IMR-90 (cell line): ENCODE measurements at regions not wholly inside any gene's neighbourhood (a gene's known extent, or its start where the extent isn't known, plus 50 kb on each side); places are given as distances from the start of the nearest gene placed in this dataset.

ENCODE experiments used
- ATAC-seq: fragments of 200-7000 bp; cut with Tn5 transposase; 2 replicates; pipeline ENCODE4 v1.9.1; 2020; ENCODE audit warnings: low read depth, mild to moderate bottlenecking, moderate library complexity
- BruUV-seq: library from RNA; stranded (reverse); fragments of 400-500 nt; replicated peaks from 2 replicates; lab custom pipeline; 2021; lab: Mats Ljungman, UMichigan
- CTCF ChIA-PET: fragments of 300-600 bp; formaldehyde crosslinking; extraction: SDS; loops from one replicate; lab custom pipeline; 2021; ENCODE audit warnings: antibody characterized with exemption; lab: Yijun Ruan, JAX
- POLR2A ChIA-PET: fragments of 300-600 bp; sonication (Branson Sonifier 250); formaldehyde crosslinking; loops from one replicate; lab custom pipeline; 2022; ENCODE audit warnings: antibody characterized with exemption; ENCODE audit not compliant: unreplicated experiment; lab: Charles Lee
- DNase-seq: peaks from one replicate; pipeline ENCODE4 v3.0.0; 2013
- H2AFZ ChIP-seq: replicated peaks from 2 replicates; pipeline ENCODE3; 2013; ENCODE audit warnings: low read length, mild to moderate bottlenecking; ENCODE audit not compliant: poor library complexity
- H2AK5ac ChIP-seq: 2 replicates; pipeline ENCODE4 v1.6.1; 2013; ENCODE audit warnings: low read depth, low read length, inconsistent platforms
- H2AK9ac ChIP-seq: replicated peaks from 2 replicates; pipeline ENCODE3; 2013; ENCODE audit warnings: mild to moderate bottlenecking, low read depth, low read length, moderate library complexity; ENCODE audit not compliant: poor library complexity
- H2BK120ac ChIP-seq: 2 replicates; pipeline ENCODE4 v1.6.1; 2013; ENCODE audit warnings: low read depth, low read length, inconsistent platforms
- H2BK15ac ChIP-seq: 3 replicates; pipeline ENCODE4 v1.6.1; 2013; ENCODE audit warnings: low read depth, low read length, inconsistent platforms
- H2BK20ac ChIP-seq: 2 replicates; pipeline ENCODE4 v1.6.1; 2013; ENCODE audit warnings: low read depth, mild to moderate bottlenecking, inconsistent platforms, low read length, moderate library complexity
- H2BK5ac ChIP-seq: 2 replicates; pipeline ENCODE4 v1.6.1; 2013; ENCODE audit warnings: mild to moderate bottlenecking, low read depth, low read length, inconsistent platforms; ENCODE audit not compliant: poor library complexity, severe bottlenecking
- H3K14ac ChIP-seq: replicated peaks from 2 replicates; pipeline ENCODE4 v1.6.1; 2013; ENCODE audit warnings: low read depth, low read length, inconsistent platforms
- H3K18ac ChIP-seq: 2 replicates; pipeline ENCODE4 v1.6.1; 2013; ENCODE audit warnings: low read depth, low read length, control low read depth
- H3K23ac ChIP-seq: 2 replicates; pipeline ENCODE4 v1.6.1; 2013; ENCODE audit warnings: low read depth, low read length, inconsistent platforms
- H3K27ac ChIP-seq: 2 replicates; pipeline ENCODE4 v1.5.1; 2013; ENCODE audit warnings: mild to moderate bottlenecking, control low read depth, low read length; ENCODE audit not compliant: insufficient read depth
- H3K27me3 ChIP-seq: 2 replicates; pipeline ENCODE4 v1.6.1; 2013; ENCODE audit warnings: low read length; ENCODE audit not compliant: control insufficient read depth, insufficient read depth
- H3K36me3 ChIP-seq: 2 replicates; pipeline ENCODE4 v1.6.1; 2013; ENCODE audit warnings: low read length, mixed read lengths; ENCODE audit not compliant: control insufficient read depth, insufficient read depth
- H3K4ac ChIP-seq: 2 replicates; pipeline ENCODE4 v1.6.1; 2013; ENCODE audit warnings: low read depth, low read length, inconsistent platforms
- H3K4me1 ChIP-seq: 2 replicates; pipeline ENCODE4 v1.6.1; 2013; ENCODE audit warnings: low read length, mixed read lengths; ENCODE audit not compliant: control insufficient read depth, insufficient read depth
- H3K4me2 ChIP-seq: 2 replicates; pipeline ENCODE4 v1.6.1; 2013; ENCODE audit warnings: low read depth, mild to moderate bottlenecking, control low read depth, low read length, moderate library complexity
- H3K4me3 ChIP-seq: 2 replicates; pipeline ENCODE4 v1.5.1; 2013; ENCODE audit warnings: low read depth, mild to moderate bottlenecking, control low read depth, low read length, moderate library complexity; ENCODE audit not compliant: insufficient read depth
- H3K56ac ChIP-seq: 2 replicates; pipeline ENCODE4 v1.6.1; 2013; ENCODE audit warnings: low read length, inconsistent platforms; ENCODE audit not compliant: insufficient read depth; ENCODE audit errors: extremely low read depth
- H3K79me1 ChIP-seq, 2 experiments: 2 replicates each; pipeline ENCODE4 v1.6.1; 2013; ENCODE audit warnings: low read length in 2 of 2, inconsistent platforms in 1 of 2, low read depth in 1 of 2
- H3K9ac ChIP-seq: 2 replicates; pipeline ENCODE4 v1.6.1; 2013; ENCODE audit warnings: low read depth, low read length, control low read depth
- H3K9me1 ChIP-seq: 2 replicates; pipeline ENCODE4 v1.6.1; 2013; ENCODE audit warnings: low read length, inconsistent platforms; ENCODE audit not compliant: insufficient read depth
- H3K9me3 ChIP-seq: 2 replicates; pipeline ENCODE4 v1.6.1; 2013; ENCODE audit warnings: low read length; ENCODE audit not compliant: control insufficient read depth, insufficient read depth
- H4K20me1 ChIP-seq: 2 replicates; pipeline ENCODE4 v1.6.1; 2013; ENCODE audit warnings: low read length, inconsistent platforms; ENCODE audit not compliant: insufficient read depth
- H4K5ac ChIP-seq: 2 replicates; pipeline ENCODE4 v1.6.1; 2013; ENCODE audit warnings: mild to moderate bottlenecking, low read depth, low read length, control low read depth
- H4K8ac ChIP-seq, 2 experiments: 2 replicates each; pipeline ENCODE4 v1.6.1; 2013; ENCODE audit warnings: low read depth in 2 of 2, low read length in 2 of 2, control low read depth in 1 of 2, inconsistent platforms in 1 of 2
- H4K91ac ChIP-seq: 2 replicates; pipeline ENCODE4 v1.6.1; 2013; ENCODE audit warnings: low read depth, low read length, inconsistent platforms; ENCODE audit not compliant: insufficient read depth
- FOS ChIP-seq: fragments of 150-350 bp; IDR thresholded peaks from 2 replicates; pipeline ENCODE4 v1.6.1; 2016; ENCODE audit warnings: low read depth, low read length
- POLR2A ChIP-seq: IDR thresholded peaks from 2 replicates; pipeline ENCODE4 v1.6.1; 2012; ENCODE audit warnings: mild to moderate bottlenecking, low read depth, low read length
- RFX5 ChIP-seq: IDR thresholded peaks from 2 replicates; pipeline ENCODE4 v1.8.0; 2012; ENCODE audit warnings: low read depth, mild to moderate bottlenecking, low read length, moderate library complexity
- WGBS, 2 experiments: methylation state at CpG; one replicate each; pipeline versions ENCODE4 v1.1.5 to v1.1.7; 2013; ENCODE audit warnings: missing lambda C conversion rate in 2 of 2; ENCODE audit not compliant: insufficient read length in 1 of 2; ENCODE audit errors: extremely low coverage in 2 of 2; 5-methylcytosine and 5-hydroxymethylcytosine counted together
- dilution Hi-C: fragments of 300-500 bp; cut with HindIII; formaldehyde crosslinking; loops from one replicate; pipeline ENCODE4 v1.14.3; 2018; ENCODE audit warnings: low sequenced_read_pairs; ENCODE audit not compliant: unreplicated experiment
- in situ Hi-C: fragments of 300-500 bp; cut with MboI; formaldehyde crosslinking; loops from 3 replicates; pipeline ENCODE4 v1.14.3; 2019; ENCODE audit warnings: low sequenced_read_pairs, inconsistent platforms, mixed read lengths
- intact Hi-C: fragments of 100-400 bp; cut with micrococcal nuclease; formaldehyde crosslinking; loops from 2 replicates; pipeline ENCODE4 v1.10.0; 2022
- TF ChIP-seq, protein P1 (sequence below): fragments of 150-350 bp; IDR thresholded peaks from 2 replicates; pipeline ENCODE4 v1.6.1; 2016; ENCODE audit warnings: low read depth, mild to moderate bottlenecking, low read length, moderate library complexity, borderline replicate concordance
- TF ChIP-seq, protein P2 (sequence below): conservative IDR thresholded peaks from 2 replicates; pipeline ENCODE4 v1.5.1; 2012; ENCODE audit warnings: mild to moderate bottlenecking, low read depth, low read length, improper control_type of control experiment
- TF ChIP-seq, protein P3 (sequence below): fragments of 150-350 bp; IDR thresholded peaks from 2 replicates; pipeline ENCODE4 v1.6.1; 2017; ENCODE audit warnings: mild to moderate bottlenecking, antibody characterized with exemption, low read length, low read depth

DNA sequence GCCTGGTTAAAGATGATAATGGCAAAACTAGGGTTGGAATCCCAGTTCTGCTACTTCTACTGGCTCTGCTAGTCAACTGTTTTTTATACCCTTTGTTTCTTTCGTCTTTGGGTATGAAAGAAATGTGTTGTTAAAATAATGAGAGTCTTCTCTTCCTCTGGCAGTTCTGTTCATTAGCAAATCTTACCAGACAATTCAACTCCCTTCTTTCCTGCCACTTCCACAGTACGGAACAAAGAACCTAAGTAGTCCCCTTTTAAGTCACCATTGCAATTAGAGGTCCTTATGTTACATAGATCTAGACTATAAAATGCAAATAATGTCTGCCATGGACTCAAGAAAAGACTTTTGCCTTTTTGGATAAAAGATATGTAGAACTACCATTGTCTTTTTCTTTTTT lies 134.1 kb downstream of the RND3 start:
- H4K91ac ChIP-seq = no peak overlapping the region
- no CpG with 5 or more reads among the region's 2 CpGs for WGBS, 2 experiments
- intact Hi-C loops = loop anchor here (10.0 kb wide), 1 partner anchor 359 kb away; no protein-coding TSS in a partner anchor
- ChIA-PET POLR2A (no interaction called here), CTCF (no interaction called here)
- no peaks in the 10 kb centered on the region for H3K79me1 ChIP-seq
- H3K27me3 ChIP-seq = no peaks in the 10 kb centered on the region
- in situ Hi-C loops = no loop called here
- H4K20me1 ChIP-seq = no peaks in the 10 kb centered on the region
- no peak overlapping the region for H2BK5ac ChIP-seq
- ATAC-seq (no peak), DNase-seq (no peak)
- H4K8ac ChIP-seq = no peak overlapping the region
- H3K9me1 ChIP-seq = no peaks in the 10 kb centered on the region
- H3K18ac ChIP-seq = no peak overlapping the region
- no peak overlapping the region for H4K5ac ChIP-seq
- no peak overlapping the region for H3K4me2 ChIP-seq
- H3K36me3 ChIP-seq = no peaks in the 10 kb centered on the region
- H3K9me3 ChIP-seq = no peaks in the 10 kb centered on the region
- no peak overlapping the region for H3K56ac ChIP-seq
- dilution Hi-C loops = no loop called here
- no peak overlapping the region for H3K9ac ChIP-seq
- no peak overlapping the region for H3K23ac ChIP-seq
- H2BK15ac ChIP-seq = no peak overlapping the region
- H2BK120ac ChIP-seq = no peak overlapping the region
- H2AK9ac ChIP-seq = no peak overlapping the region
- H3K14ac ChIP-seq = no peak overlapping the region
- H2AK5ac ChIP-seq = no peak overlapping the region
- no peak overlapping the region for H3K4ac ChIP-seq
- no TSS peak for BruUV-seq
- no peaks in the 10 kb centered on the region for H3K4me1 ChIP-seq
- no peak overlapping the region for H3K27ac ChIP-seq
- no peak overlapping the region for H2AFZ ChIP-seq
- no peak overlapping the region for H3K4me3 ChIP-seq
- H2BK20ac ChIP-seq = no peak overlapping the region
- TF ChIP-seq FOS (no peak), RFX5 (no peak), POLR2A (no peak)
- TF ChIP-seq, protein P1, sequence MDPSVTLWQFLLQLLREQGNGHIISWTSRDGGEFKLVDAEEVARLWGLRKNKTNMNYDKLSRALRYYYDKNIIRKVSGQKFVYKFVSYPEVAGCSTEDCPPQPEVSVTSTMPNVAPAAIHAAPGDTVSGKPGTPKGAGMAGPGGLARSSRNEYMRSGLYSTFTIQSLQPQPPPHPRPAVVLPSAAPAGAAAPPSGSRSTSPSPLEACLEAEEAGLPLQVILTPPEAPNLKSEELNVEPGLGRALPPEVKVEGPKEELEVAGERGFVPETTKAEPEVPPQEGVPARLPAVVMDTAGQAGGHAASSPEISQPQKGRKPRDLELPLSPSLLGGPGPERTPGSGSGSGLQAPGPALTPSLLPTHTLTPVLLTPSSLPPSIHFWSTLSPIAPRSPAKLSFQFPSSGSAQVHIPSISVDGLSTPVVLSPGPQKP = no peak
- TF ChIP-seq, protein P2, sequence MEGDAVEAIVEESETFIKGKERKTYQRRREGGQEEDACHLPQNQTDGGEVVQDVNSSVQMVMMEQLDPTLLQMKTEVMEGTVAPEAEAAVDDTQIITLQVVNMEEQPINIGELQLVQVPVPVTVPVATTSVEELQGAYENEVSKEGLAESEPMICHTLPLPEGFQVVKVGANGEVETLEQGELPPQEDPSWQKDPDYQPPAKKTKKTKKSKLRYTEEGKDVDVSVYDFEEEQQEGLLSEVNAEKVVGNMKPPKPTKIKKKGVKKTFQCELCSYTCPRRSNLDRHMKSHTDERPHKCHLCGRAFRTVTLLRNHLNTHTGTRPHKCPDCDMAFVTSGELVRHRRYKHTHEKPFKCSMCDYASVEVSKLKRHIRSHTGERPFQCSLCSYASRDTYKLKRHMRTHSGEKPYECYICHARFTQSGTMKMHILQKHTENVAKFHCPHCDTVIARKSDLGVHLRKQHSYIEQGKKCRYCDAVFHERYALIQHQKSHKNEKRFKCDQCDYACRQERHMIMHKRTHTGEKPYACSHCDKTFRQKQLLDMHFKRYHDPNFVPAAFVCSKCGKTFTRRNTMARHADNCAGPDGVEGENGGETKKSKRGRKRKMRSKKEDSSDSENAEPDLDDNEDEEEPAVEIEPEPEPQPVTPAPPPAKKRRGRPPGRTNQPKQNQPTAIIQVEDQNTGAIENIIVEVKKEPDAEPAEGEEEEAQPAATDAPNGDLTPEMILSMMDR = no peak
- TF ChIP-seq, protein P3, sequence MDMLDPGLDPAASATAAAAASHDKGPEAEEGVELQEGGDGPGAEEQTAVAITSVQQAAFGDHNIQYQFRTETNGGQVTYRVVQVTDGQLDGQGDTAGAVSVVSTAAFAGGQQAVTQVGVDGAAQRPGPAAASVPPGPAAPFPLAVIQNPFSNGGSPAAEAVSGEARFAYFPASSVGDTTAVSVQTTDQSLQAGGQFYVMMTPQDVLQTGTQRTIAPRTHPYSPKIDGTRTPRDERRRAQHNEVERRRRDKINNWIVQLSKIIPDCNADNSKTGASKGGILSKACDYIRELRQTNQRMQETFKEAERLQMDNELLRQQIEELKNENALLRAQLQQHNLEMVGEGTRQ = no peak
